ENCODE measurements at regions not wholly inside any gene's neighbourhood (a gene's known extent, or its start where the extent isn't known, plus 50 kb on each side); places are given as distances from the start of the nearest gene placed in this dataset.

DNA sequence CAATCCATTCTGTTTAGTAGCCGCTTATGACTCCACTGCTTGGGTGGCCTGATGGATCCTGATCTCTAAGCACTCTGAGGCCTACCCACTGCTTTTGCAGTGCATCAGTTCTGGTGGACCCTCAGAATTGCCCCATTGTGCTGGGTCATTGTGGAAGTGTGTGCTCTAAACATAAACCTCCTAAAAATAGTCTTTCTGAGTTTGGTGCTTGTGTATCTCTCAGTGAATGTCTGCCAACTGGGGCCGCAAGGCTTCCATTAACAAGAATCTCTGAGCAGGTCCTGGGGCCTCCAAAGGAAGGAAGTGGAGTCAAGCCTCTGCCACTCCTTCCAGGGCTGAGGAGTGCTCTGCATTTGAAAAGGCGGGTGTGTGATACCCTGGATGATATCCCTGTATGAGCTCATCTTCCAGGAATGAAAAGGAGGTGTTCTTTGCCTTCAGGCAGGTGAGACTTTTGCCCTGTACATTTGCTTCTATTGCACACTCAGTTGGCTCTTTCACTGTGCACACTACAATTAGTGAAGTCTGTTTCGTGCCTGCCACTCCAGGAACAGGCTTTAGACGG, 80.0 kb upstream of the CACNA2D3 start:
- no peak for TF ChIP-seq SIN3A (IDR thresholded peaks at IDR 0.05; ENCODE audit: low read depth)
- TF ChIP-seq ZFX (IDR thresholded peaks at IDR 0.05): no peak
- TF ChIP-seq RAD21 (IDR thresholded peaks at IDR 0.05; ENCODE audit: low read depth): no peak
- TF ChIP-seq, protein P1, sequence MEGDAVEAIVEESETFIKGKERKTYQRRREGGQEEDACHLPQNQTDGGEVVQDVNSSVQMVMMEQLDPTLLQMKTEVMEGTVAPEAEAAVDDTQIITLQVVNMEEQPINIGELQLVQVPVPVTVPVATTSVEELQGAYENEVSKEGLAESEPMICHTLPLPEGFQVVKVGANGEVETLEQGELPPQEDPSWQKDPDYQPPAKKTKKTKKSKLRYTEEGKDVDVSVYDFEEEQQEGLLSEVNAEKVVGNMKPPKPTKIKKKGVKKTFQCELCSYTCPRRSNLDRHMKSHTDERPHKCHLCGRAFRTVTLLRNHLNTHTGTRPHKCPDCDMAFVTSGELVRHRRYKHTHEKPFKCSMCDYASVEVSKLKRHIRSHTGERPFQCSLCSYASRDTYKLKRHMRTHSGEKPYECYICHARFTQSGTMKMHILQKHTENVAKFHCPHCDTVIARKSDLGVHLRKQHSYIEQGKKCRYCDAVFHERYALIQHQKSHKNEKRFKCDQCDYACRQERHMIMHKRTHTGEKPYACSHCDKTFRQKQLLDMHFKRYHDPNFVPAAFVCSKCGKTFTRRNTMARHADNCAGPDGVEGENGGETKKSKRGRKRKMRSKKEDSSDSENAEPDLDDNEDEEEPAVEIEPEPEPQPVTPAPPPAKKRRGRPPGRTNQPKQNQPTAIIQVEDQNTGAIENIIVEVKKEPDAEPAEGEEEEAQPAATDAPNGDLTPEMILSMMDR (IDR thresholded peaks at IDR 0.05 in 2 of 3, conservative IDR thresholded peaks at IDR 0.05 in 1 of 3; ENCODE audit: borderline replicate concordance in 1 of 3, insufficient read depth in 1 of 3, low read depth in 2 of 3, low read length in 2 of 3): no peak
- TF ChIP-seq EZH2phosphoT487 (IDR thresholded peaks at IDR 0.05; ENCODE audit: borderline replicate concordance): no peak
- TF ChIP-seq EZH2 (IDR thresholded peaks at IDR 0.05): no peak
- no peak for TF ChIP-seq SP1 (IDR thresholded peaks at IDR 0.05; ENCODE audit: low read depth)
- no peak for TF ChIP-seq TCF7L2 (IDR thresholded peaks at IDR 0.05; ENCODE audit: borderline replicate concordance, extremely low read depth, insufficient read depth, insufficient read length)
- no peak for TF ChIP-seq ZNF274 (IDR thresholded peaks at IDR 0.05; ENCODE audit: low read depth, low read length)
- TF ChIP-seq, protein P2, sequence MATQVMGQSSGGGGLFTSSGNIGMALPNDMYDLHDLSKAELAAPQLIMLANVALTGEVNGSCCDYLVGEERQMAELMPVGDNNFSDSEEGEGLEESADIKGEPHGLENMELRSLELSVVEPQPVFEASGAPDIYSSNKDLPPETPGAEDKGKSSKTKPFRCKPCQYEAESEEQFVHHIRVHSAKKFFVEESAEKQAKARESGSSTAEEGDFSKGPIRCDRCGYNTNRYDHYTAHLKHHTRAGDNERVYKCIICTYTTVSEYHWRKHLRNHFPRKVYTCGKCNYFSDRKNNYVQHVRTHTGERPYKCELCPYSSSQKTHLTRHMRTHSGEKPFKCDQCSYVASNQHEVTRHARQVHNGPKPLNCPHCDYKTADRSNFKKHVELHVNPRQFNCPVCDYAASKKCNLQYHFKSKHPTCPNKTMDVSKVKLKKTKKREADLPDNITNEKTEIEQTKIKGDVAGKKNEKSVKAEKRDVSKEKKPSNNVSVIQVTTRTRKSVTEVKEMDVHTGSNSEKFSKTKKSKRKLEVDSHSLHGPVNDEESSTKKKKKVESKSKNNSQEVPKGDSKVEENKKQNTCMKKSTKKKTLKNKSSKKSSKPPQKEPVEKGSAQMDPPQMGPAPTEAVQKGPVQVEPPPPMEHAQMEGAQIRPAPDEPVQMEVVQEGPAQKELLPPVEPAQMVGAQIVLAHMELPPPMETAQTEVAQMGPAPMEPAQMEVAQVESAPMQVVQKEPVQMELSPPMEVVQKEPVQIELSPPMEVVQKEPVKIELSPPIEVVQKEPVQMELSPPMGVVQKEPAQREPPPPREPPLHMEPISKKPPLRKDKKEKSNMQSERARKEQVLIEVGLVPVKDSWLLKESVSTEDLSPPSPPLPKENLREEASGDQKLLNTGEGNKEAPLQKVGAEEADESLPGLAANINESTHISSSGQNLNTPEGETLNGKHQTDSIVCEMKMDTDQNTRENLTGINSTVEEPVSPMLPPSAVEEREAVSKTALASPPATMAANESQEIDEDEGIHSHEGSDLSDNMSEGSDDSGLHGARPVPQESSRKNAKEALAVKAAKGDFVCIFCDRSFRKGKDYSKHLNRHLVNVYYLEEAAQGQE (IDR thresholded peaks at IDR 0.05; ENCODE audit: low read depth): no peak
- TF ChIP-seq, protein P3, sequence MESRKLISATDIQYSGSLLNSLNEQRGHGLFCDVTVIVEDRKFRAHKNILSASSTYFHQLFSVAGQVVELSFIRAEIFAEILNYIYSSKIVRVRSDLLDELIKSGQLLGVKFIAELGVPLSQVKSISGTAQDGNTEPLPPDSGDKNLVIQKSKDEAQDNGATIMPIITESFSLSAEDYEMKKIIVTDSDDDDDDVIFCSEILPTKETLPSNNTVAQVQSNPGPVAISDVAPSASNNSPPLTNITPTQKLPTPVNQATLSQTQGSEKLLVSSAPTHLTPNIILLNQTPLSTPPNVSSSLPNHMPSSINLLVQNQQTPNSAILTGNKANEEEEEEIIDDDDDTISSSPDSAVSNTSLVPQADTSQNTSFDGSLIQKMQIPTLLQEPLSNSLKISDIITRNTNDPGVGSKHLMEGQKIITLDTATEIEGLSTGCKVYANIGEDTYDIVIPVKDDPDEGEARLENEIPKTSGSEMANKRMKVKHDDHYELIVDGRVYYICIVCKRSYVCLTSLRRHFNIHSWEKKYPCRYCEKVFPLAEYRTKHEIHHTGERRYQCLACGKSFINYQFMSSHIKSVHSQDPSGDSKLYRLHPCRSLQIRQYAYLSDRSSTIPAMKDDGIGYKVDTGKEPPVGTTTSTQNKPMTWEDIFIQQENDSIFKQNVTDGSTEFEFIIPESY (IDR thresholded peaks at IDR 0.05; ENCODE audit: extremely low read depth, insufficient replicate concordance, low read length): no peak
- TF ChIP-seq POLR2A (IDR thresholded peaks at IDR 0.05; ENCODE audit: borderline replicate concordance, extremely low read depth, insufficient read depth, insufficient read length): no peak
- no peak for TF ChIP-seq CBX3 (IDR thresholded peaks at IDR 0.05; ENCODE audit: low read depth)
